ENCODE measurements at regions not wholly inside any gene's neighbourhood (a gene's known extent, or its start where the extent isn't known, plus 50 kb on each side); places are given as distances from the start of the nearest gene placed in this dataset.

GRCh38 chr9:118532592-118532991, 828.4 kb downstream of the TLR4 start:
- H3K27me3 ChIP-seq: no peaks in the 10 kb centered on the region
- no peak for DNase-seq
- TF ChIP-seq CTCF (IDR thresholded peaks at IDR 0.05) (no peak), POLR2A (IDR thresholded peaks at IDR 0.05) (no peak)
- H3K4me3 ChIP-seq: no peak overlapping the region
- intact Hi-C loops (cut with DNase I): no loop called here
- H3K27ac ChIP-seq: no peak overlapping the region
- no peaks in the 10 kb centered on the region for H3K36me3 ChIP-seq (replicated peaks in 1 of 2)
- no peaks in the 10 kb centered on the region for H3K9me3 ChIP-seq (replicated peaks in 1 of 3)
- no peaks in the 10 kb centered on the region for H3K4me1 ChIP-seq (replicated peaks in 1 of 2)
- 76 to 90% (median 86%) methylated on average over 1 of the region's 1 CpG for WGBS, 4 donors

- WGBS, 4 donors: 50 to 61% (median 53%) methylated on average over 3 of the region's 3 CpGs
- H3K9me3 ChIP-seq (replicated peaks in 1 of 3): no peaks in the 10 kb centered on the region
- DNase-seq: no peak
- no peaks in the 10 kb centered on the region for H3K4me1 ChIP-seq (replicated peaks in 1 of 2)
- no peak overlapping the region for H3K4me3 ChIP-seq
- TF ChIP-seq CTCF (IDR thresholded peaks at IDR 0.05): no peak
- TF ChIP-seq POLR2A (IDR thresholded peaks at IDR 0.05): no peak
- no peak overlapping the region for H3K27ac ChIP-seq
- intact Hi-C loops (cut with DNase I): no loop called here
- no peaks in the 10 kb centered on the region for H3K27me3 ChIP-seq
- no peaks in the 10 kb centered on the region for H3K36me3 ChIP-seq (replicated peaks in 1 of 2)
These were observed 828.9 kb downstream of the TLR4 start for GRCh38 chr9:118533101-118533500.

DNA sequence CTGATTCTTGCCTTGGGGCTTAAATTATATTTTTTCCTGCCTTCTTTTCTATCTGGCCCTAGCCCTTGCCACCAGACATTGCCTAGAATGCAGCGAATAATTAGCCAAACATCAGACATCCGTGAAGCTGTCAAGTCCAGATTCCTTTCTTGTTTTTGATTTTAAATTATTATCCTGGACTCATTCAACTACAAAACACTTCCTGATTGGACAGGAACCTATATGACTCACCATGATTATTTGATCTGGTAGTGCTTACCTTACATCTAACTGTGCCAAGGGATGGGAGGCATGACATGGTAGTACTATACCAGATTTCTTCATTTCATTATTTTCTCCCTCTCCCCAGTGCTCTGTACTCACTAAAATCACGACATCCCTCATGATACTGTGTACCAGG, 829.6 kb downstream of the TLR4 start:
- no peak for DNase-seq
- Histone ChIP-seq H3K27ac (no peak overlapping the region), H3K9me3 (replicated peaks in 1 of 3) (no peaks in the 10 kb centered on the region), H3K4me3 (no peak overlapping the region), H3K36me3 (replicated peaks in 1 of 2) (no peaks in the 10 kb centered on the region), H3K27me3 (no peaks in the 10 kb centered on the region), H3K4me1 (replicated peaks in 1 of 2) (no peaks in the 10 kb centered on the region)
- WGBS, 4 donors: 54 to 61% (median 60%) methylated on average over 3 of the region's 3 CpGs
- intact Hi-C loops (cut with DNase I): no loop called here
- no peak for TF ChIP-seq CTCF (IDR thresholded peaks at IDR 0.05)

GRCh38 chr9:118536153-118536552, 832.0 kb downstream of the TLR4 start:
- H3K36me3 ChIP-seq (replicated peaks in 1 of 2): no peaks in the 10 kb centered on the region
- H3K9me3 ChIP-seq (replicated peaks in 1 of 3): no peaks in the 10 kb centered on the region
- DNase-seq: no peak
- no peak for TF ChIP-seq CTCF (IDR thresholded peaks at IDR 0.05)
- no peak for TF ChIP-seq POLR2A (IDR thresholded peaks at IDR 0.05)
- 61 to 73% (median 68%) methylated on average over 4 of the region's 4 CpGs for WGBS, 4 donors
- H3K27me3 ChIP-seq: no peaks in the 10 kb centered on the region
- intact Hi-C loops (cut with DNase I): no loop called here
- H3K27ac ChIP-seq: no peak overlapping the region
- no peak overlapping the region for H3K4me3 ChIP-seq
- no peaks in the 10 kb centered on the region for H3K4me1 ChIP-seq (replicated peaks in 1 of 2)

Data from adrenal gland (tissue), 9 donors.